H1 (cell line): ENCODE measurements at regions not wholly inside any gene's neighbourhood (a gene's known extent, or its start where the extent isn't known, plus 50 kb on each side); places are given as distances from the start of the nearest gene placed in this dataset.

Experiments used
- CTCF ChIP-seq, 3 experiments: IDR thresholded peaks; 1 replicate in 2 of 3; 2 replicates in 1 of 3; pipeline versions ENCODE4 v1.5.1 to v1.6.1; 2011; ENCODE audit warnings: low read length in 3 of 3, mild to moderate bottlenecking in 3 of 3, inconsistent platforms in 2 of 3, low read depth in 1 of 3, moderate library complexity in 1 of 3; ENCODE audit not compliant: insufficient read depth in 1 of 3; ENCODE audit errors: control extremely low read depth in 1 of 3
- EP300 ChIP-seq, 2 experiments: IDR thresholded peaks; 1 replicate in 1 of 2; 2 replicates in 1 of 2; pipeline ENCODE4 v1.6.1; 2011 to 2012; ENCODE audit warnings: low read depth in 2 of 2, low read length in 2 of 2, mild to moderate bottlenecking in 2 of 2, borderline replicate concordance in 1 of 2, inconsistent platforms in 1 of 2, moderate library complexity in 1 of 2
- EZH2 ChIP-seq: fragments of 200-600 bp; sonication (generic); IDR thresholded peaks from 2 replicates; pipeline ENCODE4 v1.7.1; 2012; ENCODE audit warnings: low read depth, mild to moderate bottlenecking, moderate library complexity, low read length, inconsistent platforms; ENCODE audit not compliant: severe bottlenecking
- HDAC2 ChIP-seq, 2 experiments: fragments of 300-600 bp in 1 of 2; sonication (generic) in 1 of 2; IDR thresholded peaks; 2 replicates each; pipeline ENCODE4 v1.6.1; 2011 to 2012; ENCODE audit warnings: low read depth in 2 of 2, low read length in 2 of 2, mild to moderate bottlenecking in 2 of 2, moderate library complexity in 2 of 2, borderline replicate concordance in 1 of 2, inconsistent platforms in 1 of 2
- KDM5A ChIP-seq: fragments of 200-600 bp; IDR thresholded peaks from 2 replicates; pipeline ENCODE4 v1.7.1; 2012; ENCODE audit warnings: mild to moderate bottlenecking, low read length, inconsistent platforms, mixed read lengths
- POLR2A ChIP-seq, 2 experiments: IDR thresholded peaks; 1 replicate in 1 of 2; 2 replicates in 1 of 2; pipeline ENCODE4 v1.6.1; 2011; ENCODE audit warnings: low read depth in 2 of 2, low read length in 2 of 2, mild to moderate bottlenecking in 2 of 2; ENCODE audit errors: control extremely low read depth in 1 of 2

GRCh38 chr7:57868771-57869483 lies 418.9 kb downstream of the ZNF716 start:
- TF ChIP-seq CTCF (IDR thresholded peaks at IDR 0.05; ENCODE audit: control extremely low read depth in 1 of 3, insufficient read depth in 1 of 3, low read depth in 1 of 3, low read length in 3 of 3), result no peak
- no peak for TF ChIP-seq POLR2A (IDR thresholded peaks at IDR 0.05; ENCODE audit: control extremely low read depth in 1 of 2, low read depth in 2 of 2, low read length in 2 of 2)
- no peak for TF ChIP-seq EZH2
- no peak for TF ChIP-seq KDM5A
- TF ChIP-seq EP300 (IDR thresholded peaks at IDR 0.05; ENCODE audit: borderline replicate concordance in 1 of 2, low read depth in 2 of 2, low read length in 2 of 2), result no peak
- no peak for TF ChIP-seq HDAC2 (IDR thresholded peaks at IDR 0.05; ENCODE audit: borderline replicate concordance in 1 of 2, low read depth in 2 of 2, low read length in 2 of 2)
